ENCODE measurements at regions not wholly inside any gene's neighbourhood (a gene's known extent, or its start where the extent isn't known, plus 50 kb on each side); places are given as distances from the start of the nearest gene placed in this dataset.
"Not testable (repeated sequence)": the region's sequence is repeated elsewhere in the genome, so short reads cannot be mapped to it uniquely, and the experiment has no call there.

DNA sequence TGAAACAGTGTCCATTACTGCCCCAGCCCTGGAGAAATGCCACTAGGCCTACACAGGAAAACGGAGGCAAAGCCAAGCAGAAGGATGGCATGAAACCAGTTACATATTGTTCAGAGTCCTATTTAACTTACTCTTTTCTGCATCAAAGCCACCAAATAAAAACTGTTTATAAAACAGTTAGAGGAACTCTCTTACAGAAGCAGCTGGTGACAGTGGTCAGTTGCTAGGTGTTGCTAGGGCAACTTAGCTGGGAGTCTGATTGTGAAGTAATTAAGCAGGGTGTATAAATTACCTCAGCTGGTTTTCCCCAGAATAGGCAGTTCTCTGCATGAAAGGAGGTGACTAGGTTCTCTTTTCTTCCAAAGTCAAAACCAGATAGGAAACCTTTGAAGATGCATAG, 115.6 kb upstream of the ZBED5 start:
- TF ChIP-seq CTCF (IDR thresholded peaks at IDR 0.05; ENCODE audit: insufficient read depth, low read length), result no peak
- no peak for DNase-seq (ENCODE audit: low read depth)
- no peak overlapping the region for H3K4me3 ChIP-seq (ENCODE audit: low read depth, low read length)

DNA sequence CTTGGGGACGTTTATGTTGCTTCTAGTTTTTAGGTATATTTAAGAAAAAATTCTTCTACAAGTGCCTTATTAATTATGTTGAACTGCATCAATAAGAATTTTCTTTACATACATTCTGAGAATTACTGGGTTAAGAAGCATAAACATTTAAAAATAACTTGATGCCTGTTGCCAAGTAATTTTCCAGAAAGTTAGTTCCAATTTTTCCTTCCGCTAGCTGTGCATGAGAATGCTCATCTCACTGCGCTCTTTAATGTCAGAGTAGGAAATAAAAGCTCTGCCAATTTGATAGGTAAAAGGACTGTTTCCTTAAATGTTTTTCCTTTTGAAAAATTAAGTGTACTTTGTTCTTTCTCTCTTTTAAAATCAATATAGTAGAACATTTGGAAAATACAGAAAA, 113.1 kb upstream of the ZBED5 start:
- TF ChIP-seq CTCF (IDR thresholded peaks at IDR 0.05; ENCODE audit: insufficient read depth, low read length), result no peak
- no peak overlapping the region for H3K4me3 ChIP-seq (ENCODE audit: low read depth, low read length)
- DNase-seq (ENCODE audit: low read depth), result no peak

DNA sequence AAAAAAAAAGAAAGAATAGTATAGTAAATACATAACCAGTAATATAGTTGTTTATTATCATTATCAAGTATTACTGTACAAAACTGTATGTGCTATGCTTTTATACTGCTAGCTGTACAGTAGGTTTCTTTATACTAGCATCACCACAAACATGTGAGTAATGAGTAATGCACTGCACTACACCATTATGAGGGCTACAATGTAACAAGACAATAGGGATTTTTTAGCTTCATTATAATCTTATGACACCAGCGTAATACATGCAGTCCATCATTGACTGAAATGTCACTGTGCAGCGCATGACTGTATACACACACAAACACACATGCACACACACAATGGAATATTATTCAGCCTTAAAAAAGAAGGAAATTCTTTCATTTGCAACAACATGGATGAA, 111.5 kb upstream of the ZBED5 start:
- no peak for DNase-seq (ENCODE audit: low read depth)
- no peak overlapping the region for H3K4me3 ChIP-seq (ENCODE audit: low read depth, low read length)
- TF ChIP-seq CTCF (IDR thresholded peaks at IDR 0.05; ENCODE audit: insufficient read depth, low read length), result no peak

GRCh38 chr11:10956884-10957283, 99.0 kb upstream of the ZBED5 start:
- not testable (repeated sequence) for H3K4me3 ChIP-seq (ENCODE audit: low read depth, low read length); DNase-seq (ENCODE audit: low read depth)

GRCh38 chr11:10955616-10956015, 97.8 kb upstream of the ZBED5 start:
- H3K4me3 ChIP-seq (ENCODE audit: low read depth, low read length), result no peak overlapping the region
- TF ChIP-seq CTCF (IDR thresholded peaks at IDR 0.05; ENCODE audit: insufficient read depth, low read length), result no peak
- DNase-seq (ENCODE audit: low read depth), result no peak

GRCh38 chr11:10954184-10954583, 96.3 kb upstream of the ZBED5 start:
- TF ChIP-seq CTCF (IDR thresholded peaks at IDR 0.05; ENCODE audit: insufficient read depth, low read length), result no peak
- DNase-seq (ENCODE audit: low read depth), result no peak

GRCh38 chr11:10952872-10953271, 95.0 kb upstream of the ZBED5 start:
- DNase-seq (ENCODE audit: low read depth), result no peak
- TF ChIP-seq CTCF (IDR thresholded peaks at IDR 0.05; ENCODE audit: insufficient read depth, low read length), result no peak
- no peak overlapping the region for H3K4me3 ChIP-seq (ENCODE audit: low read depth, low read length)

More at GRCh38 chr11:10954184-10954583, 96.3 kb upstream of the ZBED5 start:
- no peak overlapping the region for H3K4me3 ChIP-seq (ENCODE audit: low read depth, low read length)

- not testable (repeated sequence) for DNase-seq (ENCODE audit: low read depth); H3K4me3 ChIP-seq (ENCODE audit: low read depth, low read length)
Measured at GRCh38 chr11:10947935-10948334, 90.1 kb upstream of the ZBED5 start.
